GM21529 (cell line): ENCODE measurements at regions not wholly inside any gene's neighbourhood (a gene's known extent, or its start where the extent isn't known, plus 50 kb on each side); places are given as distances from the start of the nearest gene placed in this dataset.
"Not testable (repeated sequence)": the region's sequence is repeated elsewhere in the genome, so short reads cannot be mapped to it uniquely, and the experiment has no call there.

ENCODE experiments used
- ATAC-seq: cut with Tn5 transposase; IDR thresholded peaks from one replicate; pipeline ENCODE4 v1.9.1; 2021; ENCODE audit not compliant: unreplicated experiment

- ATAC-seq = no peak
Measured at GRCh38 chr13:22993148-22993547, 187.6 kb upstream of the SGCG start.

GRCh38 chr13:23003446-23003845 lies 177.3 kb upstream of the SGCG start:
- ATAC-seq = no peak

GRCh38 chr13:23007426-23007825 lies 173.4 kb upstream of the SGCG start:
- ATAC-seq = no peak

DNA sequence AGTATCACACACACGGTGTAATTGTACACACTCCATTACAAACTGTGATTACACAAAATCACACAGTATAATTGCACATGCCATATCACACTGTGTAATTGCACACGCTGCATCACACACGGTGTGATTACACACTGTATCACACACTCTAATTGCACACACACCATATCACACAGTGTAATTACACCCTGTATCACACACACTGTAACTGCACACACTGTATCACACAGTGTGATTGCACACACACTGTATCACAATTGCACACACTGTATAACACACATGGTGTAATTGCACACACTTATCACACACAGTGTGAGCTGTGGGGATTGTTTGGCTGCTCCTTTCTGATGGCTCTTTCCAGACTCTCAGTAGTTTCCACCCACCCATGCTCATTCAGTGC lies 162.6 kb upstream of the SGCG start:
- ATAC-seq = no peak

DNA sequence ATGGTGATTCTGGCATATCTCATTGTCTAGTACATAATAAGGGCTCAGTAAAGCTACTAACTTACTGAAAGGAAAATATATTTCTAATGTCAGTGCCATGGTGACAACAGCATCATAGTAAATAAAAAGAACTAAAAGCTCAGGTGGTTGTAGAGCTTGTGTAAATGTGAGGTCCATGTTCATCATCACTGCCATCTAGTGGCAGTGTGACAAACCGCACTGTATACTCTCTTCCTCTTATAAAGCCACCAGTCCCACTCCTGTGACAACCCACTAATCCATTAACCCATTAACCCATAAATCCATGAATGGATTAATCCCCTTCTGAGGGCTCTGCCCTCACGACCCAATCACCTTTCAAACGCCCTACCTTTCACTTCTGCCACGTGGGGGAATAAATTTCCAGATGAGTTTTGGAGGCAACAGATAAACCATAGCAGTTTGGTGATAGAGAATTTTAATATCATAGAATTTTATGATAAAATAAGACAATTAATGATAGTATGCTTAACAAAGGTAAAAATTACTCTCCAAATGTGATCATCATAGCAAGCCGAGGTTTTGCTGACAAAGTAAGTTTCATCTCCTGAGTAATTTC lies 160.4 kb upstream of the SGCG start:
- ATAC-seq = peak; percentile 90

DNA sequence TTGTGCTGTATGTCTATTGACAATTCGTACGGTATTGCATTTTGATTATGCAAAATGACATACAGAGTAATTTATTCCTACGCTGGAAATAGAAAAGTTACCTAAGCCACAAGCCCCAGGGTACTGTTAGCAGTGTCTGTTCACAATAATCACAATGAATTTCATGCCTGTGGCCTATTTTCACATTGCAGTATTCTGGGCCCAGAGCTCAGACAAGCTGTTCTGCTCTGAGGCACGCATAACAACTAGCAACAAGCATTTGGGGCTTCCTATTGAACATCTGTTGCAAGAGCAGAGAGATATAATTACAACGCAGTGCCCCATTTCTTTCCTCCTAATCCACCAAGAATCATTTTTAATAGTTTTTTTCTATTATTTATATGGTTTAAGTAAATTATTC lies 158.9 kb upstream of the SGCG start:
- ATAC-seq = no peak

DNA sequence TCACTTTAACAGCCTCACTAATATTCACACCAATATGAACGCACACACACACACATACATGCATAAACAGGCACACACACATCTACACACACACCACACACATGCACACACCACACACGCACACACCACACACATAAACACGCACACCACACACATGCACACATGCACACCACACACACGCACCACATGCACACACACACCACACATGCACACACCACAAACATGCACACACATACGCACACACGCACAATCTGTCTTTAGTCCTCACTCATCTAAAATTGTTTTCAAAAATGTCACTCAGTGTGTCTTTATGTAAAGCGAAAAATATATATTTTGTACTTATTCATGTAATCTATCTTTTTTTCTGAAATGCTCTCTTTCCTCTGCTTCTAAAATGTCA lies 158.1 kb upstream of the SGCG start:
- ATAC-seq = no peak

DNA sequence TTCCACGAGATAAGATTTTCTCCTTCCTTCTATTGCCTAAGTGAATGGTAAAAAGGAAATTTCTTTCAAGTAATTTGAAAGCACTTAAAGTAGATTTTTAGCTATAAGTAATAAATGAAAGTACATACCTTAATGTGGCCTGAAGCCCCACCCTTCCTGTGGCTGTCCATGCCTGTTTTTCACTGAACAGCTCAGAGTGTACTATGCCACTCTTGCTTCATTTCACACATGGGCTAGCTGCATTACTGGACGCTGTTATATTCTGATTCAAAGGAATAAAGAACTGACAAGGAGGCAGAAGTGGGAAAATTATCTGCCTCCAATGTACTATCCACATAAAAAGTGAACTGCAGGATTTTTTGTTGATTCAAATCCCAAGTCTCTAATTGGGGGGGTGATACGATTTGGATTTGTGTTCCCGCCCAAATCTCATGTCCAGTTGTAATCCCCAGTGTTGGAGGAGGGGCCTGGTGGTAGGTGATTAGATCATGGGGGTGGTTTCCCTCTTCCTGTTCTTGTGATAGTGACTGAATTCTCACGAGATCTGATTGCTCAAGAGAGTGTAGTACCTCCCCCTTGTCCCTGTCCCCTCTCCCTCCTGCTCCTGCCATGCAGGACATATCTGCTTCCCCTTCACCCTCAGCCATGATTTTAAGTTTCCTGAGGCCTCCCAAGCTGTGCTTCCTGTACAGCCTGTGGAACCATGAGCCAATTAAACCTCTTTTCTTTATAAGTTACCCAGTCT lies 154.7 kb upstream of the SGCG start:
- ATAC-seq = no peak

DNA sequence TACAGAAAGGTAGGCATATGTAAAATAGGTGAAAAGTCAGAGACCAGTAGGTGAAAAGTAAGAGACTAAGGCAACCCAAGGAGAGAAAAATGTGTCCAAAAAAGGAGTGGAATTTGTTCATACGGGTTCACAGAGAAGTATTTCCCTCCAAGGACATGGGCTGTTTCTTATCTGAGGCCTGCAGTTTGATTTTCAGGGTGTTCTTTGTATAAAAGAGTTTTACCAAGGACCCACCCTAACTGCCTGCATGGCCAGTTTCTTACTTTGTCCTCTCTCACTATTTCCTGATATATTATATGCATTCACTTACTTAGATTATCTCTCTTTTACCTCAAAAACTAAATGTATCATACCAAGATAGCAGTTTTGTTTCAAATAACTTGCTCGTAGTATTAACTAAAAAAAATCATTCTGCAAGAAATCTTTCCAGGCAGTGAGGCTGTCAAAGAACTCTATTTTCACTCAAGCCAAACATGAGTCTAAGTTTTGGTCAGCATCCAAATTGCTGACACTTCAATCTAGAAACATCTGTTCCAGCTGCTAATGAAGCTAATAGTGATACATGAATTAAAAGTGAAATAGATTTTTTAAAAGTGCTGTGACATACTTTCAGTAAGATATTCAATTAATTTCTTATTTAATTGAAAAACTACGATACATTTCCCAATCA lies 141.4 kb upstream of the SGCG start:
- ATAC-seq = no peak

DNA sequence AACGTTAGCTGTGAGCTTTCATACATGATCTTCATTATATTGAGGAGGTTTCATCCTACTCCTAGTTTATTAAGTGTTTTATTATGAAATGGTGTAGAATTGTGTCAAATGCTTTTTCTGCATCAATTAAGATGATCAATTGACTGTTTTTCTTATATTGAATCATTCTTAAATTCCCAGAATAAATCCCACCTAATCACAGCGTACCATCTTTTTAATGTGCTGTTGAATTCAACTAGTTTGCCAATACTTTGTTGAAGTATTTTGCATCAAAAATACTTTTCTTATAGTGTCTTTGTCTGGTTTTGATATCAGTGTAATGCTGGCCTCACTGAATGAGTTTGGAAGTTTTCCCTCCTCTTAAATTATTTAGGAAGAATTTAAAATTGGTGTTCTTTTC lies 138.6 kb upstream of the SGCG start:
- no peak for ATAC-seq

GRCh38 chr13:23044906-23045305 lies 135.9 kb upstream of the SGCG start:
- no peak for ATAC-seq

- ATAC-seq = no peak
Measured at GRCh38 chr13:23050126-23050525, 130.7 kb upstream of the SGCG start.

DNA sequence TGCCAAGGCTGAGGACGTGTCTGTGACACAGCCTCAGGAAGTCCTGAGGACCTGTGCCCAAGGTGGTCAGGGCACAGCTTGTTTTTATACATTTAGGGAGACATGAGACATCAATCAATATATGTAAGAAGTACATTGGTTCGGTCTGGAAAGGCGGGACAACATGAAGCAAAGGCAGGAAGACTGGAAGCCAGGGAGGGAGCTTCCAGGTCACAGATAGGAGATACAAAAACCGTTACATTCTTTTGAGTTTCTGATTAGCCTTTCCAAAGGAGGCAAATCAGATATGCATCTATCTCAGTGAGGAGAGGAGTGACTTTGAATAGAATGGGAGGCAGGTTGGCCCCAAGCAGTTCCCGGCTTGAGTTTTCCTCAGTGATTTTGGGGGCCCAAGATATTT lies 127.1 kb upstream of the SGCG start:
- not testable (repeated sequence) for ATAC-seq

GRCh38 chr13:23059173-23059572 lies 121.6 kb upstream of the SGCG start:
- ATAC-seq = no peak

GRCh38 chr13:23060959-23061358 lies 119.8 kb upstream of the SGCG start:
- ATAC-seq = no peak

- ATAC-seq = no peak
Measured at GRCh38 chr13:23067129-23067528, 113.7 kb upstream of the SGCG start.

- ATAC-seq = no peak
Measured at GRCh38 chr13:23069566-23069965, 111.2 kb upstream of the SGCG start.

GRCh38 chr13:23074075-23074828 lies 106.5 kb upstream of the SGCG start:
- ATAC-seq = no peak

- ATAC-seq = no peak
Measured at GRCh38 chr13:23081220-23081619, 99.6 kb upstream of the SGCG start.

- ATAC-seq = no peak
Measured at GRCh38 chr13:23081901-23082300, 98.9 kb upstream of the SGCG start.

DNA sequence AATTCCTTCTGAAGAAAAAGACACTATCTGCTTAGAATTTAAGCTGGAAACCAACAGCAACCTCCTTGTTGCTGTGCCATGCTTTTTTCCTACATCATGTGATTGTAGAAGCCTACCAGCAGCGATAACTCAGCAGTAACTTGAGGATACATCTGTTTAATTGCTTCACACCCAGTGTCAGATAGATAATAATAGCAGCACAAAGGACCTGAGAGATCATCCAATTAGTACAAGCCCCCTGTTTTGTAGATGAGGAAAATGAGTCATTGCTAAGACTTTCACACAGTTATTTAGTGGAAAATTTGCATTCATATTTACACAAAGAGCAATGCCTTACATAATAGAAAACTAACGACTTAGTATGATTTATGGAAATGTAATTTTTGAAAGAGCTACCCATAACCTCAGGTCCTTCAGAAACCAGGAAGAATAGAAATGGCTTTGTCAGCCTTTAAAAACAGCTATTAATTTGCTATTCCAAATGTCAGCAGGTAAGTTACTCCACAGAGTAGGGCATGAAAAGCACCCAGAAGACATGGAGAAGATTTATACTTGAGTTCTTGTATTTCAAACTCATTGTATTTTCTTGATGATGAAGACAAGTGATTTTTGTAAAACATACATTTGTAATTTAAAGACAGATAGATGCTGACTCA lies 93.7 kb upstream of the SGCG start:
- ATAC-seq = no peak
